Activated CD4-positive, CD25-positive, alpha-beta regulatory T cell treated with anti-CD3 and anti-CD28 coated beads, Interleukin-2, amount 50 U/mL, for 16 hours (primary cell): ENCODE measurements at regions not wholly inside any gene's neighbourhood (a gene's known extent, or its start where the extent isn't known, plus 50 kb on each side); places are given as distances from the start of the nearest gene placed in this dataset.
"Not testable (repeated sequence)": the region's sequence is repeated elsewhere in the genome, so short reads cannot be mapped to it uniquely, and the experiment has no call there.

ENCODE experiments used
- DNase-seq: peaks from one replicate; pipeline ENCODE4 v3.0.0-alpha.2; 2020; ENCODE audit warnings: low read depth, low spot score

DNA sequence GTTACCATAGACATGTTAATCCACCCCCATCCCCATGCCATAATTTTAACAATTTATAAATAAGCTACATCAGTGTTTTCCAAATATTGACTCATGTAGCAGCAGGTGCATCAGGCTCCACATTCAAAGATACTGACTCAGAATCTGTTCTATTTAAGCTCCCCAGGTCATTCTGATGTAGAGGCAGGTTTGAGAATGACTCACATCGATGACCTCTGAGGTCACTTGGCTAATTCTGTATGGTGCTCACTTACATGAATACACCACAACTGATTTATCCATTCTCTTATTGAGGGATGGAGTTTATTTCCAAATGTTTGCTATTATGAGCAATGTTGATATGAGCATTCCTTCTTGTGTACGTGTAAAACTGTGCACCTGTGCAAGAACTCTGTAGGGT, 1159.0 kb downstream of the TYW1 start:
- no peak for DNase-seq

DNA sequence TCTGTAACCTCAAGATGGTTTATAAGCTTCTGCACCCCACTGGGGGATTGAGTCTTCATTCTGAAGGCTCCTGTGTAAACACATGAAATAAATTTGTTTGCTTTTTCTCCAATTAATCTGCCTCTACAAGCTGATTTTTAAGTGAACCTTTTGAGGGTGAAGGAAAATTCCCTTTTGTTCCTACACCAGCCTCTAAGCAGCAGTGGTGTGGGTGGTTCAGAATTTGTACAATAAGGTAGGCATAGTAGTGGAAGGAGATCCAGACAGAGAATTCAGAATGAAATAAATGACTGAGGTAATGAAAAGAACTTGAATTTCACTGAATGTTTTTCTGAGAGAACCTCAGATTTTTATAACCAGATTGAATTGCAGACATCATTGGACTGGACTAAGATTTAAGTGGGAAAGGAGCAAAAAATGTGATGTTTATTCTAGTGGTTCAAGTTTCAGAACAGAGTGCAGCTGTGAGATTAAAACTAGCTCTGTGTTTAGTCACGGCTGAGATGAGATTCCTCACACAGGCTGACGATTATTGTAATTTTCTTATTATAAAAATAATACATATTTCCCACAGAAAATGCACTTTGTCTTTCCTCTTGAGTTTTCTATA, 1162.2 kb downstream of the TYW1 start:
- DNase-seq, result no peak

DNA sequence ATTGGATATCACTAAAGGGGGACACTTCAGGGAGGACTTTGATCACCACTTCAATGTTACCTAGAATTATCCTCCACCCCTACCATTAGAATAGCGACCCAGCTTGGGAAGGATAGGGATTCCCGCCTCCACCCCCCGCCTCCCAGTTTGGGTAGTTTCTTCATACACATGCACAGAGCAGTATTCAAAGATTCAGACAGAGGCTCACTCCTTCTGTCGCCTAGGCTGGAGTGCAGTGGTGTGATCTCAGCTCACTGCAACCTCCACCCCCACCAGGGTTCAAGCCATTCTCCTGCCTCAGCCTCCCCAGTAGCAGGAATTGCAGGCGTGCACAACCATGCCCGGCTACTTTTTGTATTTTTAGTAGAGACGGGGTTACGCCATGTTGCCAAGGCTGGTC, 1166.1 kb downstream of the TYW1 start:
- DNase-seq, result no peak

DNA sequence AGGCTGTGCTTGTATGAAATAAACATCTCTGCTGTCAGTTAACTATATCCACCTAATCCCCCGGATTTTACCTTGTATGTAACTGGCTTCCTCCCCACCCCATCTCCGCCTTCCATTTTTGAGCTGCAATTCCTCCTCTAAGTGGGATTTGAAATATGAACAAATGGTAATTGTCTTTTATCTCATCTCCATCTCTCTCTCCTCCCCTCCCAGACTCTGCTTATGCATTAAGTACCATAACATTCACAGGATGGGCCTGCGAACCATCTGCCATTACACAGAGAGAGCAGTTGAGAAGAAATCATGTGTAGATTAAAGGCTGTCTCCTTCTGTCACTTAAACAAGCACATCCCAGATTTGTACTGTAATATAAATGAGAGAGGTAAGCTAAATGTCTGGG, 1169.9 kb downstream of the TYW1 start:
- DNase-seq, result no peak

DNA sequence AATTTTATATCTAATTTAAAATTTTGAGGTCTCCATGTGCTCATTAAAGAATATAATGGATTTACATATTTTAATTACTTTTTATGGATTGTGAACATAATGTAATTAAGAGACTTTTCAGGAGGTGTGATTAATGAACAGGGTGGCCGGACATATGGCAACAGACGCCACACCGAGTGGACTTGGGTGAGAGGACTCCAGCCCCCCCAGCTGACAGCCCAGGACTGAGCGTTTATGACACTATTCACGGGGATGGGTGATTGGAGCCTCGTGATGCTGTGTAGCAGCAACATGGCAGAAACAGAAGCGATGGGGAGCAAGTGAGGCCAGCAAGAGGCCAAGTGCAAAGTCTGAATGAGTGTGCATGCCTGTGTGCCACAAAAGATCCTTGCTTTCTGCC, 1176.9 kb downstream of the TYW1 start:
- no peak for DNase-seq

DNA sequence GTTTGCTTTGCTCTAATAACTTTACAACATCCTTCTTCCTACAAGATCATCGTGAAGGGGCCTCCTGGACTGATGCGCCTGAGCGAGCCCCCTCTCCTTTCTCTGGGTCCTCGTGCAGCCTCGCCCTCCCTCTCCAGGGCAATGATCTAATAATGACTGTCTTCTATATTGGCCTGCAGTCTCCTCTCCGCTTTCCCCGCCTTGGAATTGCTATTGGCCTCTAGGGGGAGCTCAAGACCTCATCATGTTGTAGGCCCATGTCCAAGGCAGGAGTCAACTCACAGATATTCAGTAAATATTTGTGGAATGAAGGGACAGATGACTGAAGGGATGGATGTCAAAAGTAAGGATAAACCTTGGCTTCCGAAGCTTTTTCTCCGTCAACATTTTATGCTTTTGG, 1180.3 kb downstream of the TYW1 start:
- DNase-seq, result no peak

DNA sequence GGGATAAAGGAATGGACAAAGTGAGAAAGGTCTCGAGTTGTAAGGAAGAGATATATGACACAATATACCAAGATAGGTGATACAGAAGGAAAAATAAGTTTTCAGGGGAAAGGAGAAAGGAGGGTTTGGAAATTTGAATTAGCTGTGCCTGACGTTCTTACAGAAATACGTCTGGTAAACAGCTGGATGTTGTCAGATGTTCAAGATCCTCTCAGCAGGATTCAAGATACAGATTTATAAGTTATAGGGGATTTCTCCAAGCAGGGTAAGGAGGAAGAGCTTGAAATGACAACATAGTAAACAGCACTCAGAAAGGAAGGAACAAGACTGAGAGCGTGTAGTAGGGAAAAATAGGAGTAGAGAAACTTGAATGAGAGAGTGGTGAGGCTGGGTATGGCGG, 1184.1 kb downstream of the TYW1 start:
- no peak for DNase-seq

DNA sequence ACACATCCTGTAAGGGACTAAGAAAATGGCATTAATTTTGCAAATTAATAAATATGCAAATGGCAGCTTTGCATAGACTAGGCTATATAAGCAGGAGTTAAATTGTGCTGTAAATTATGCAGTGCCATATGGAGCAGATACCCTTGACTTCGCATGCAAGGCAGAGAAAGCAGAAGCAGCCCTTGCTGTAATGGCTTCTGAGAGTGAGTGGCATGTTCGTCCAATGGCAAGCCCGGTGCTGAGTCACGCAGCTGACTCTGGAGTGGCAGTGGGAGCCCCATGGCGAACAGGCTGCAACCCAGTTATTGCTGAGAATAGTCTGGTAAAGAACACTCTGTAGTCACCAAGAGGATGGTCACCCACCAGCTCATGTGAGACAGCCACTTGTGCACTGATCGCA, 1186.5 kb downstream of the TYW1 start:
- no peak for DNase-seq

DNA sequence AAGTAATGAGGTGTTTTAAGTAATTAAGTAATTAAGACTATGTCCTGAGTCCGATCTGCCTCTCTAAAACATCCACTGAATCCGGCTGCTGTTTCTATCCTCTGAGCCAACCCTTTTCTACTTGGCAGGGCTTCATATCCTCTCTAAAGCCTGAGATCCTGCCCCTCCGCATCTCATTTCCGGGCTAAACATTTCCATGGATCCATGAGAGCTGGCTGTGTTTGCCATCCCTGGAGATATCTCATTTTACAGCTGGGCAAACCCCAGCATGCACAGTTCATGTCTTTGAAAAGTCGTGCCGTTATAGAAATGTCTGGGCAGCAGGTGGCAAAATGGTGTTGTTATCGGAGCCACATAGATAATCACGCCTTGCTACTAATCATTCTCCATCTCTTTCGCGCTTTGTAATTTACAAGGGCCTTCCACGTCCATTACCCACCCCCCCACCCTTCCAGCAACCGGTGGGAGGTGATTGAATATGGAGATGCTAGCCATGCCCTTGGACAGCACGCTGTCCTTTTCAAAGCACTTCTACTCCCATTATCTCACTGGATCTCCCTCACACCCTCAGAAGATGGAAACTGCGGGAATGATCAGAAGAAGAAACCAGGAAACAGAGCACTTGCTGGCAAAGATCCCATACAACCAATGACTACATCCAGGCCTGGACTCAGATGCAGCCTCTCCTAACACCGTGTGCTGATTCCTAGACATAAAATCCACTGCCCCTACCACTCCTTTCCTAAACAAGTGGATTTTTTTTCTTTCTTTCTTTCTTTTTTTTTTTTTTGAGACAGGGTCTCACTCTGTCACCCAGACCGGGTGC, 1189.2 kb downstream of the TYW1 start:
- DNase-seq, result no peak

DNA sequence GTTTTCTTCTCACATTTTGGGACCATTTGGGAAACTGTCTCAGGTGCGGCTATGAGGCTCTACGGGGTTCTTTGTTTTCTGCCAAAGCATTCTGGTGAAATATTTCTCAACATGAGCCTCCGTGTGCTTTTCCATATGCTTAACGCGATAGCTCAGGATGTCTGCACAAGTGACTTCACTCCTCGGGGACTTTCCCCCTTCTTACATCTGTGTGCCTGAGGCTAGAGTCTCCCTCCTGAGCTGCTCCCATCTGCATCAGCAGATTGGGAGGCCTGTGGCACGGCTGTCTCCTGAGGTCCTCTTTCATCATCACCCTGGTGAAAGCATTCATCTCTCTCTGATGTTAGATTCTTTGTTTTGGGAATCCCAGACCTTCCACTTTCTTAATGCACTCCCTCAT, 1190.9 kb downstream of the TYW1 start:
- no peak for DNase-seq

DNA sequence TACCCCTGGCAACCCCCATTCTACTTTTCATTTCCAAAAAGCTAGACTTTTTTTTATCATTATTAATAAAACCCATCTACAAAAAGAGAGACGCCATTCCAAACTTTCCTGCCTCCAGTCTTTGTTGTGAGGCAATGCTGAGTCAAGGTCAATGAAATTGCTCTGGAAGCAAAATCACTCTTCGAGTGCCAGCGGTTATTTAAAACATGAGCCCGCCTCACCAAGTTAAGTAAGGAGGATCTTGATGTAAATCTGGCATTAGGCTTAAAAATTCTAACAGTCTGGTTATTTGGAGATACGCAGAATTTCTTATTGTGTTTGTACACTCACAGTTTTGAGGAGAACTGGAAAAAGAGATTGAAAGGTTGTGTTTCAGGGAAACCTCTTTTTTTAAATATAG, 1196.3 kb downstream of the TYW1 start:
- DNase-seq, result no peak

DNA sequence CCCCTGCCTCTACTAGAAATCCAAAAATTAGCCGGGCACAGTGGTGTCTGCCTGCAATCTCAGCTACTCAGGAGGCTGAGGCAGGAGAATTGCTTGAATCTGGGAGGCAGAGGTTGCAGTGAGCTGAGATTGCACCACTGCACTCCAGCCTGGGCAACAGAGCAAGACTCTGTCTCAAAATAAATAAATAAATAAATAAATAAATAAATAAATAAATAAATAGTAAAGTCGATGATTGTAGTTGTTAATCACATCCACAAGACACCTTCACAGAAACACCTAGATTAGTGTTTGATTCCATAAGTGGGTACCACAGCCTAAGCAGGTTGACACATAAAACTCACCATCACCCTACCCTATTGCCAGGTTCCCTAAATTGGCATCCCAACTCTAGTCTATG, 1199.0 kb downstream of the TYW1 start:
- not testable (repeated sequence) for DNase-seq

DNA sequence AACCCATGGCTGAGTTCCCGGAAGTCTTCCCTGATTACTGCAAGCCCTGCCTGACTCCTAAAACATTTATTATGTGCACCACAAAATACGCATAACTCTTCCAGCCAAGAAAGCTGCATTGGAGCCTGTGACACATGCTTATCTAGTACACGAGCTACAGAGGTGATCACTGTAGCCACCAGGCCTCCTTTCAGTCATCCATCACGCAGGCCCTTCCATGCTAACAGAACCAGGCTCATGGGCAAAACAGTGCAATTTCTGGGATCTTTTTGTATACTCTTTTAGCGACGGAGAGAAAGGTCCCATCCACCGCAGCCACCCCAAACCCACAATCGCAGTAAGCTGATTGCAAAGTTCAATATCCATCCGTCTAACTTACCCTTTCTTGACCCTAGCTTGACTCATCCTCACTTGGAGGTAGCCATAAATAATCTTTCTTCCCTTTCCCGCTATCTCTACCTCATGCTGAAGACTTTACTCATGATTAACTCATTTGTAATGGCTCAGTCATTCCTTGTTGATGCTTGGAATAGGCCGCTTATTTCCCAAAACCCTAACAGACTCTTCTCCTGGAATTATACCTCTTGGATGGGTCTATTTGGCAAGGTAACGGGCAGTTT, 1203.5 kb downstream of the TYW1 start:
- DNase-seq, result no peak

DNA sequence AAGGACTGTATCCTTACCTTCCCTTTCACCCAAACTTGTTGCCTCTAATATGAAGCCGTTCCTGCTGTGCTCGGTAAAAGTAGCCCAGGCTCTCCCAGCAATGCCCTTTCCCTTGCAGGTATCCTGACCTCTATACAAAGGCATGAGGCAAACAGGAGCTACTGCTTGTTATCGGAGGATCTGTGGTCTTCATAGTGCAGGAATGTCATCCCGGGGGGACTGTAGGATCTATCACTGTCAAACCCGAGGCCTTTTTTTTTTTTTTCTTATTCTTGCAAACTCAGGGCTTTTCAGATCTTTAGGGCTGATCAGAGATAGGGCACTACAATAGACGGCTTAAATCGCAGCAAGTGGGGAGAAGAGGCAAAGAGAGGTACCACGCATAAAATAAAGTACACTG, 1206.6 kb downstream of the TYW1 start:
- no peak for DNase-seq

DNA sequence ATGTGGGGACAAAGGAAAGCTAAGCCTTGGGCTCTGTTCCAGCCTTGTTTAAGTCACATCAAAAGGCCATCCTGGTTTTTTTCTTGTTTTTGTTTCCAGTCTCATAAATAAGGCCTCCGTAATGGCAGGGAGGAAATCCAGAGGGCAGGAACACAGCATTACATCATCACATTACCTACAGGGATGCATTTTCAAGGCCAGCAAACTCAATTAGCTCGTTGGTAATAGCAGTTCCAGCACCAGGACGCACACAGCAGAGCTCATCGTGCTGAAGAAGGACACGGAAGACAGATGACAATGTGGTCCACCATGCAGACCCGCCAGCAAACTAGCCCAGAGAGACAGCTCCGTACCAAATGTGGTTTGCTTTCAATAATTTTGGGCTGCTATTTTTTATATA, 1209.2 kb downstream of the TYW1 start:
- DNase-seq, result no peak

DNA sequence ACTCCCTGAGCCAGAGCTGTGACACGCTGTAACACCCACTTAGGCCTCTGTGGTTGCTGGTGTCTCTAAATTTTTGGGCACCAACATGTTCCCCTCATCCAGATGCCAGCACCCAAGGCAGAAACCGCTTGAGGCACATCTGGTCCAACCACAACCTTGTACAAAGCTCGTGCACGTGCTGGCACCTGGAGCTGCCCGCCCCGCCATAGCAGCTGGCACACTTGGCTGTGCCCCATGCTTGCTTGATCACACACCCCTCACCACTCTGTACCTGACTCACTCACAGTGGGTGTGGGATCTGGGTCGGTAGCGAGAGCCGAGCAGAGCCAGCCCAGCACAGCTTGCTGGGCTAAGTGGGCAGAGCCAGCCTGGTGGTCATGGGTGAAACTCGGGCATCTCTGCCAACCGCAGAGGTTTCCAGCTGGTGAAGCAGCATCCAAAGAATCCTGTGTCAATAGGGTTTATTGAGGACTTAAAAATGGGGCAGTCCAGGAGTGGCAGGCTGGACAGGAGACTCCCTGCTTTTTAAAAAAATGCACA, 1210.4 kb downstream of the TYW1 start:
- no peak for DNase-seq

DNA sequence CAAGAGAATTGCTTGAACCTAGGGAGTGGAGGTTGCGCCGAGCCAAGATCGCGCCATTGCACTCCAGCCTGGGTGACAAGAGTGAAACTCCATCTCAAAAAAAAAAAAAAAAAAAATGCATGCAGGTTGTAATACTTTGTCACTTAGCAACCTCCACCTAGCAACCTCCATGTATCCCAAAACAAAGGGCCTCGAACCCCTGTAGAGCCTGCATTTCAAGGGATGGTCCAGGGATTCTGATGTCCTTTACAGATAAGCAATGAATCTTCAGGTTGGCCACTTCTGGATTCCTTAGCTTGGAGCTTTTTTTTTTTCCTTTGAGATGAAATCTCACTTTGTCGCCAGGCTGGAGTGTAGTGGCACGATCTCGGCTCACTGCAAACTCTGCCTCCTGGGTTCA, 1211.0 kb downstream of the TYW1 start:
- DNase-seq, result no peak

DNA sequence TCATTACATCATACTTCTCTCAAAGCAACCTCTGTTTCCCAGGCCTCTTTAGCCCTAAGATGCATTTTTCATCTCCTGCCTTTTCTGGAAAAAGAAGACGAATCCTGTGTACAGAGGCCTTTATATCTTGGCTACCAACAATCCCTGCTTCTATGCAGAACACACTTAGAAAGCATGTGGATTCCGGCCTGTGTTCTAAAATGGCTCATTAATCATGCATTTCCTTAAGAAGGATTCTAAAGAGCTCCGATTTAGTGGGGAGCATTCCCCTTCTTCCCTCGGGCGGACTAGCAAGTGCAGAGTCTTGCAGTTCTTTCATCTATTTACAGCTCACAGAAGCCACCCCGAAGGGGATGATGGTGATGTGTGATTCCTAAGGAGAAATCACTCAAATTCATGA, 1212.9 kb downstream of the TYW1 start:
- no peak for DNase-seq

DNA sequence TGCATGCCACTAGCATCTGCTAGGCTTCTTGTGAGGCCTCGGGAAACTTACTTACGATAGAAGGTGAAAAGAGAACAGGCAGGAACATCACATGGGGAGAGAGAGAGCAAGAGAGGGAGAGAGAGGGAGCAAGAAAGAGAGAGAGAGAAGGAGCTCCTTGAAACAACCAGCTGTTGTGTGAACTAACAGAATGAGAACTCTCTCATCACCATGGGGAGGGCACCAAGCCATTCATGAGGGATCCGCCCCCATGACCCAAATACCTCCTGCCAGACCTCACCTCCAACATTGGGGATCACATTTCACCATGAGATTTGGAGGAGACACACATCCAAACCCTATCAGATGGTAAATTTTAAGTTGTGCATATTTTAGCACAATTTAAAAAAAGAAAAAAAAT, 1217.2 kb downstream of the TYW1 start:
- no peak for DNase-seq

DNA sequence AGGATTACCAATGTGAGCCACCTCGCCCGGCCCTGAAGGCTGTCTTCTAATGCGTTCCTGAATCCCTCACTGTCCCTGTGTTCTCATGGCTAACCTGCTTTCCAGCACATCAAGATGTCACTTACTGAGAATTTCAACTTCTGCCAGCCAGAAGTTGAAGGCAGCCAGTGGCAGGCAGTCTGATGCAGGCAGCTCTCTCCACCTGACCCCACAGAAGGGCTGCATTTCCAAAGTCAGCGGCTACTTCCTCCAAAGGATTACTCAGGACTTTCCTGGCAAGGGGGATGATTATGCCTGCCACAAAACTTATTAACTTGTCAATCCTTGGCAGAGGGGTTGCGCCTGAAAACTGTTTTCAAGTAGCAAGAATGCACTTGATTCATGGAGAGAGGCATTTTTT, 1219.4 kb downstream of the TYW1 start:
- no peak for DNase-seq

DNA sequence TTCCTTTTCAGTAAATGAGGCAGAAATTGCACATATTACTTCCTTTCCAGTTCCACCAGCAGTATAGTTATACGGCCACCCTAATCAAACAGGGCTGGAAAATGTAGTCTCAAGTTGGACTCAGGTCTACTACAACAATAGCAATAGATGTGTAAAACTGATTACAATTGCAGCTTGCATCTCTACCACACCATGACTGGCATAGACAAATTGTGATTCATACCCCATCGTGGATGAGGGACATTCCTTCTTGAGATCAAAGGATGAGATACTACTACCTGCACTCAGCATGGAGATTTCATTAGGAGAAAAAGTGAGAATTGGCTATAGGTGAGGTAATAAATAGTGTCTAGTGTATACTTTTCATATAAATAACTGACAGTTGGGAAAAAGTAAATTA, 1220.8 kb downstream of the TYW1 start:
- no peak for DNase-seq

DNA sequence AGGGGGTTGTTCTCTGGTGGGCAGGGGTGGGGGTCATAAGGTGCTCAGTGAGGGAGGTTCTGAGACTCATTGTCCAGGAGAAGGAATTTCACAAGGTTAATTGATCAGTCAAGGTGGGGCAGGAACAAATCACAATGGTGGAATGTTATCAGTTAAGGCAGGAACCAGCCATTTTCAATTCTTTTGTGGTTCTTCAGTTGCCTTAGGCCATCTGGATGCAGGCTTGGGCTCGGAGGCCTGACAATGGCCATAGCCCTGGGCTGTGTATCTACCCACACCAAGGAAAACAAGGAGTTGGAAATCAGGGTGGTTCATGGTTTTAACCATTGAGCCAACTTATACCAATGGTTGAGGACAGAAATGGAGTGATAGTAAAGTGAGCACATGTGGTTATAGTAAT, 1221.8 kb downstream of the TYW1 start:
- DNase-seq, result no peak

DNA sequence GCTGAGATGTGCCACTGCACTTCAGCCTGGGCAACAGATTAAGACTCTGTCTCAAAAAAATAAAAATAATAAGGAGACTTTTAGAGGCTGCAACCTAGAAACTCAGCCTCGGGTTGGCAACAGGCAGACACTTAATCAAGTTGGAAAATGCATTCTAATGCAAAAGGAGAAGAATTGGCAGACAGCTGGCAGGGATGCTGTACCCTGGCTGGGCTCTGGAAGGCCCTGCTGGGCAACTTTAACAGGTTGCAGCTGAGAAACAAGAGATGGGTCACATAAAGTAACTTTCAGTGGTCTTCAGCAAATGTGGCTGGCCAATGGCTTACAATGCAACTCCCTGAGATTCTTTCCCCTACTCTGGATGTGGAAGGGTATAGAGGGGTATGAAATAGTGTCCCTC, 1225.7 kb downstream of the TYW1 start:
- no peak for DNase-seq
